ENCODE measurements at regions not wholly inside any gene's neighbourhood (a gene's known extent, or its start where the extent isn't known, plus 50 kb on each side); places are given as distances from the start of the nearest gene placed in this dataset.

- no peak for TF ChIP-seq CTCF (IDR thresholded peaks at IDR 0.05; ENCODE audit: insufficient read depth, low read length)
- no peak for TF ChIP-seq SPI1 (IDR thresholded peaks at IDR 0.05; ENCODE audit: borderline replicate concordance, low read depth)
- no peak for TF ChIP-seq REST (IDR thresholded peaks at IDR 0.05; ENCODE audit: insufficient replicate concordance, low read depth)
- no peak for TF ChIP-seq POLR2AphosphoS5 (IDR thresholded peaks at IDR 0.05; ENCODE audit: low read depth)
Measured at GRCh38 chr12:68428211-68428610, 96.0 kb upstream of the MDM1 start.
